VCaP (cell line): ENCODE measurements at regions not wholly inside any gene's neighbourhood (a gene's known extent, or its start where the extent isn't known, plus 50 kb on each side); places are given as distances from the start of the nearest gene placed in this dataset.
"Not testable (repeated sequence)": the region's sequence is repeated elsewhere in the genome, so short reads cannot be mapped to it uniquely, and the experiment has no call there.

Experiments
- H3K27ac ChIP-seq: fragments of 450-650 bp; 2 replicates; pipeline ENCODE4 v1.5.1; 2017
- TF ChIP-seq, protein P1 (sequence below): fragments of 450-650 bp; conservative IDR thresholded peaks from 2 replicates; pipeline ENCODE4 v1.5.1; 2017; ENCODE audit warnings: mild to moderate bottlenecking, moderate library complexity

DNA sequence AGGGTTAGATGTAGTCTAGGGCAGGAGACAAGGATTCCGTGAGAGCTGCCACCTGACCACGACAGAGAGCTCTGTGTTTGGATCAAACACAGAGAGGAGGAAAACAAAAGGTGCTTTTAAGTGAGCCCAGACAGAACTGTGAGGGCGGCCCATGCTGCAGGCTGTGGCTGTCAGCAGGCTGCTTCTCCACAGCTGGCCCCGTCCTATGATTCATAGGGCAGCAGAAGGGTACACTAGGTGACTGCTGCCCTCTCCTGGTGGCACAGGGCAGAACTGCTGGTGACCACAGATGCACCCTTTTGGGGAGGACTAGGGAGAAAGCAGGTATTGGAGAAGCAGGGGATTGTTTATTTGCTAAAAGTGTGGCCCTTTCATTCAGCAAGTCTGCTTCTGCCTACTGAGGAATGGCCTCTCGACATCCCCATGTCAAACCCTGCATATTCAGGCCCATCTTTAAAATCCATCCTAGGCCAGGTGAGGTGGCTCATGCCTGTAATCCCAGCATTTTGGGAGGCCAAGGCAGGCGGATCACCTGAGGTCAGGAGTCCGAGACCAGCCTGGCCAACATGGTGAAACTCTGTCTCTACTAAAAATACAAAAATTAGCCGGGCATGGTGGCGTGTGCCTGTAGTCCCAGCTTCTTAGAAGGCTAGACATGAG, 234.4 kb upstream of the FRG2C start:
- not testable (repeated sequence) for H3K27ac ChIP-seq
- TF ChIP-seq, protein P1, sequence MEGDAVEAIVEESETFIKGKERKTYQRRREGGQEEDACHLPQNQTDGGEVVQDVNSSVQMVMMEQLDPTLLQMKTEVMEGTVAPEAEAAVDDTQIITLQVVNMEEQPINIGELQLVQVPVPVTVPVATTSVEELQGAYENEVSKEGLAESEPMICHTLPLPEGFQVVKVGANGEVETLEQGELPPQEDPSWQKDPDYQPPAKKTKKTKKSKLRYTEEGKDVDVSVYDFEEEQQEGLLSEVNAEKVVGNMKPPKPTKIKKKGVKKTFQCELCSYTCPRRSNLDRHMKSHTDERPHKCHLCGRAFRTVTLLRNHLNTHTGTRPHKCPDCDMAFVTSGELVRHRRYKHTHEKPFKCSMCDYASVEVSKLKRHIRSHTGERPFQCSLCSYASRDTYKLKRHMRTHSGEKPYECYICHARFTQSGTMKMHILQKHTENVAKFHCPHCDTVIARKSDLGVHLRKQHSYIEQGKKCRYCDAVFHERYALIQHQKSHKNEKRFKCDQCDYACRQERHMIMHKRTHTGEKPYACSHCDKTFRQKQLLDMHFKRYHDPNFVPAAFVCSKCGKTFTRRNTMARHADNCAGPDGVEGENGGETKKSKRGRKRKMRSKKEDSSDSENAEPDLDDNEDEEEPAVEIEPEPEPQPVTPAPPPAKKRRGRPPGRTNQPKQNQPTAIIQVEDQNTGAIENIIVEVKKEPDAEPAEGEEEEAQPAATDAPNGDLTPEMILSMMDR, result peak; percentile 87

DNA sequence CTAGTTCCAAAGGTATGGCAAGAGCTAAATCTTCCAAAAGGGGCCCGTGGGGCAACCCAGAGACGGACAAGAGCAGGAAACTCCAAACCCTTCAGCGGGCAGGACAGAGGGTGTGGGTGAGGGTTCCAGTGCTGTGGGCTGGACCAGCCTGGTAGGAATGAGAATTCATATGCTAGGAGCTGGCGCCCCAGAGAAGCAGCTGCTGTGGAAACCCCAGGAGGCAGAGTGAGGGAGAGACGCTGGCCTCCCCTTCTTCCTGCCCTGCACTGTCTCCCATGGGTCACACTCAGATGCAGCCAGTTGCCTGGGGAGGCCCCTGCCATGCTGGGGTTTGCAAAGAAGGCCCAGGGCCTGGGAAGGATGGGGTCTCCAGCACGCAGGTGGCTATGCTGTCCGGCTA, 233.7 kb upstream of the FRG2C start:
- H3K27ac ChIP-seq, result not testable (repeated sequence)

DNA sequence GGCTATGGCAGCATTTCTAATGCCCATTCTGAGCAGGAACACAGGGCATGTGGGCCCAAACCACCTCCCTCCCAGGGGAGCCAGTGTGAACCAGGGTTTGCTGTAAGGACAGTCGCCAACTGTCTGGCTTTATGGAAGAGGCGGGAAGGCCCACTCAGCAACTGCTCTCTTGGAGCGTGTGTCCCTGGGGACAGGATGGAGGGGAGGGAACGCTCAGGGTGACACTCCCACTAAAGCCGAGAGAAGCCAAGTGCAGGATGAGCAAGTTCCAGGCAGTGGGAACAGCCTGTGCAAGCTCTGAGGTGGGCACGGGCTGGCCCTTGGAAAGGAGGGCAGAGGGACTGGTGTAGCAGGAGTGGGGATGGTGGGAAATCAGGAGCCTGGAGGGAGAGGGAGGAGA, 233.0 kb upstream of the FRG2C start:
- H3K27ac ChIP-seq, result not testable (repeated sequence)

DNA sequence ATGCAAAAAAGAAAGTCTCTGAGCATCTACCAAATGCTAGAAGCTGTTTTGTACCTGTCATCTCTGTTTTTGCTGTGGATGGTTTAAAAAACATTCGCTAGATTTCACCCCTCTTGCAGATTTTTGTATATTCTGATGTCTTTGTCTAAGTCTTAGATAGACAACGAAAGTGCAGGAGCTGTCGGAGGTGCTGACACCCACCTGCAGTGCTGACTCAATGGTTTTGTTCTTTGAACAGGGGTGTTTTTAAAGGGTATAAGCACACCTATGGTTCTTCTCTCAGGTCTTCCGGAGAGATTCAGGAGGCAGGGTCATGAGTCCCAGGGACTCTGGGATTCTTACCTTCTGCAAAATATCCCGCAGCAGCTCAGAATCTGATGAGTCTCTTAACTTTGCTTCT, 231.7 kb upstream of the FRG2C start:
- H3K27ac ChIP-seq, result not testable (repeated sequence)

DNA sequence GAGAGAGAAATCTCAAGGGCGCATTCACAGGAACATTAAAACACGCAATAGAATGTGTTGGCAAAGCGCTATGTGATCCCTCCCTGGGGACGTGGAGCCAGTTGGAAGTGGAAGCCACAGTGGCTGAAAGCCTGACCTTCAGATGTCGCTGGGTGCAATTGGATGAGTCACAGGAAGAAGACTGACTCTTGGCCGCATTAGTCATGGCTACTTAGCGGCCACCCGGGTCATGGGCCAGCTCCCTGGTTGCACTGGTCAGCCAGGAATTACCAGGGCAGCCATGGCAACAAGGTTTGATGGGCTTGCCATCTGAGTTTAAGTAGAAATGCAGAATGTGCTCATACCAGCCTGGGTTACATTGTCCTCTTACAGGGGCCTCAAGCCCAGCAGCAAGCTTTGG, 231.2 kb upstream of the FRG2C start:
- not testable (repeated sequence) for H3K27ac ChIP-seq

DNA sequence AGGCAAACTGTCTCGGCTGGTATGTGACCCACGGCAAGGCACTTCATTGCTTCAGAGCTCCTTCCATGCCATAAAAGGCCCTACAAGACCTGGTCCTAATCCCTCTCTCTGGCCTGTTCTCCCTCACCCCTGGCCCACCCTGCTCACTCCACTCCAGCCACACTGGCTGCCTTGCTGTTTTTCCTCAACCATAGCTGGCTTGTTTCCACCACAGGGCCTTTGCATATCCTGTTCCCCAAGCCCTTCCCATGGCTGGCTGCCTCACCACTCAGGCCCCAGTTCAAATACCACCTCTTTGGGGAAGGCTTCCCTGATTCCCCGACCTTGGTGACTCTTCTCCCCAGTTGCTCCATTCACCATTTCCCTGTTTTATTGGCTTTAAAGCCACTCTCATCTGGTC, 230.8 kb upstream of the FRG2C start:
- H3K27ac ChIP-seq, result not testable (repeated sequence)

DNA sequence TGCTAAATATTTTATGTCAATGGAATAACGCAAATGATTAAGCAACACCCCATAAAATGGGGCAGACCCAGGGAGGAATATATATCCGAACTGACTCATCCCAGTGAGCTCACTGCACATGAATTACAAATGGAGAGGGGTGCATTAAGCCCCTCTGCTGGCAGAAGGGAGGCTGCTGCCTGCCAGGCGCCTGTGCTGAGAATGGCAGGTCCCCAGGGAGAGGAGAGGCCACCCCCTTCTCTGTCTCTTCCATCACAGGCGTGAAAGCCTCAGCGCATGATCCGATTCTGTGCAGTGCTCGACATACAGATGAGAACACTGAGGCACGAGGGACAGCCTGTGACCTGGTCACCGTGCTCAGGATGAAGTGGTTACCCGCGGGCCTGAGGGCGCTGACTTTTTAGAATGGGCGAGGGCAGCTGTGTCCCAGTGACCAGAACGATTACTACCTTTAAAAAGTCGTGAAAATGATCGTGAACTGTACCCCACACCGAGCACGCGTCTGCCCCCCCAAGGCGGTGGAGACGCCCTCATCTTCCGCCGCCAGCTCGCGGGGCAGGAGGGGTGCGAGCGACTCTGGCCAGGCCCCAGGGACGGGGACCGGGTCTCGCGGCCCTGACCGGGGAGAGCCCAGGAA, 229.7 kb upstream of the FRG2C start:
- peak overlapping the region; percentile 56 for H3K27ac ChIP-seq

DNA sequence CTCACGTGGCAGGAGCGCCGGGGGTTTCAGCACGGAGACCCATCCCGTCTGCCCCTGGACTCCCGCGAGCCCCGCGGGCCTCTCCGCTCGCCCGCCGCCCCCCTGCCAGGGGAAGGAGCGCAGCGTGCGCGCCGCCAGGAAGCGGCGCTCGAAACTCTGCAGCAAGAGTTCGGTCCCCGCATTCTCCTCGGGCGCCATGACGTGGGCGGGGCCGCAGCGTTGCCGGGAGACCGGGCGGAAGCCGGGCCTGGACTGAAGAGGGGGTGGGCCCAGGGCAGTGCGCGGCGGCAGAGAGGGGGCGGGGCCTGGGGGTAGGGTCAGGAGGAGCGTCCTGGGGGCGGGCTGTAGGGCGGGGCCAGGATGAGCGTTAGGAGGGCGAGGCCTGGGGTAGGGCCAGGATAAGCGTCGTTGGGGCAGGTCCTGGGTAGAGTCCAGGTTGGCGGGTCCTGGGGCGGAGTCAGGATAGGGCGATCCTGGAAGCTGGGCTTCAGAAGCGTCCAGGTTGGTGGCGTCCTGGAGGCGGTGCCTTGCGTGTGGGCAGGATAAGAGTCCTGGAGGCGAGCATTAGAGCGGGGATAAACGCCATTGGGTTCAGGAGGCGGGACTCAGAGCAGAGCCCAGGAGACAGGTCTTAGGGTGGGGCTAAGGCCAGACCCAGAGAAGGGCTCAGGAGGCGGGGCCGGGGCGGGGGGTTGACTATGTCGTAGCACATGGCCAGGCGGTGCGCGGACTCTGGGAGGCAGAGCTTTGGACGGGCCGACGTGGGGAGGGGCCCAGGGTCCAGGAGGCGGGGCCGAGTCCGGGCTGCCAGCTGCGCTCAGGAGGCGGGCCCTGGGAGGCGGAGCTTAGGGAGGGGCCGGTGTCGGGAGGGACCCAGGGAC, 229.0 kb upstream of the FRG2C start:
- H3K27ac ChIP-seq, result peak overlapping the region; percentile 56

DNA sequence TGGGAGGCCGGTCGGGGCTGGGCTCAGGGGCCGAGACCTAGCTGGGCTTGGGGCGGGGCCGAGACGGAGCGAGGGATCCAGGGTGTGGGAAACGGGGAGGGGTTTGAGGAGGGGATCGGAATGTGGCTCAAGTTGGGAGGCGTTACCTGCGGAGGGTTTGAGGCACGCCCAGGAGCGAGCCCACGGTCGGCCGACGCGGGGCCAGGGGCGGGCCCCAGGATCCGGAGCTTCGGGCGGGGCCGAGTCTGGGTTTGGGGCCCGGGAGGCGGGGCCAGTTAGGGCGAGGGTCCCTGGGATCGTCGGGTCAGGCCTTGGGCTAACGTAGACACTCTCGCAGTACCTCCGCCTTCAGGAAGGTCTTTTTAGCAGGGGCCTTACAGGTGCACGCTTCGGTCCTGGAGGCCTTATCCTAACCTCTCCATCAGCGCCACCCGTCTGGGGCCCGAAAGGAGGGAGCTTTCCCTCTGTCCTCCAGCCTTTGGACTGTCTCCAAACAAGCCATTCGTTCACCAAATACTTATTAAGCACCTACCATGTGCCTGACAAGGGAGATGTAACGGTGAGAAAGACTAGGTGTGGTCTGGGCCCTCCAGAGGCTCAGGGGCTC, 228.2 kb upstream of the FRG2C start:
- peak overlapping the region; percentile 56 for H3K27ac ChIP-seq

DNA sequence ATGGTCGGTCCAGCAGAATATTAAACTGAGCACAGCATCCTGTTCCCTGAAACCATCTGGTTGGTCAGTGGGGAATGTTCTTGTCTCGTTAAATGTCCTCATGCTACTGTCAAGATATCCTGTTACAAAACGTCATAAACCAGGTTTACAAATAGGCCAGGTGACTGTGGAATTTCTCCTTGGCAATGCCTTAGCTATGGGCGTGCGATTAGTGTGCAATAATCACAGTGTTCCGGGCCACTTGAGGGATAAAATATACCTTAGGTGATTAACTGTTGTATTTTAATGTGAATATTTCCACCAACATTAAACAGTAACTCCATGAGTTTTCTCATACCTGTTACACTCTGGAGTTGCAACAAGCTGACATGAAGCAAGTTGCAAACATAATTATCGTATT, 223.1 kb upstream of the FRG2C start:
- not testable (repeated sequence) for H3K27ac ChIP-seq

DNA sequence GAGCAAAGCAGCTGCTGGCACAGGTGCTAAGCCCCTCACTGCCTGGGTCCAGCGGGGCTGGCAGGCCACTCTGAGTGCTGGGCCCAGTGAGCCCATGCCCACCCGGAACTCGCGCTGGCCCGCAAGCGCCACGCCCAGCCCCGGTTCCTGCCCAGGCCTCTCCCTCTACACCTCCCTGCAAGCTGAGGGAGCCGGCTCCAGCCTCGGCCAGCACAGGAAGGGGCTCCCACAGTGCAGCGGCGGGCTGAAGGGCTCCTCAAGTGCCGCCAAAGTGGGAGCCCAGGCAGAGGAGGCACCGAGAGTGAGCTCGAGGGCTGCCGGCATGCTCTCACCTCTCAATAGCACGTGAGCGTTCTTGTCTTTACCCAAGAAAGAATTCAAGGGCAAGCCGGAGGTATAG, 219.5 kb upstream of the FRG2C start:
- H3K27ac ChIP-seq, result not testable (repeated sequence)

DNA sequence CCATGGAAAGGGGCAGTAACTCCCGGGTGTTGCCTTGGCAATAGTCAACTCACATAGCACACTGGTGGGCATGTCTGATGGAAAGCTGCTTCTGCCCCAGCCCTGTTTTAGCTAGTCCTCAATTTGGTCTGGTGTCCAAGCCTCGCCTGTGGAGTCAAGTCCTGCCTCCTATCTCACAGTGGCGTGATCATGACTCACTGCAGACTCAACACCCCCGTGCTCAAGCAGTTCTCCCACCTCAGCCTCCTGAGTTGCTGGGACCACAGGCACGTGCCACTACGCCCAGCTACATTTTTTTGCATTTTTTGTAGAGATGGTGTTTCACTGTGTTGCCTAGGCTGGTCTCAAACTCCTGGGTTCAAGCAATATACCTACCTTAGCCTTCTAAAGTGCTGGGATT, 218.9 kb upstream of the FRG2C start:
- not testable (repeated sequence) for H3K27ac ChIP-seq

DNA sequence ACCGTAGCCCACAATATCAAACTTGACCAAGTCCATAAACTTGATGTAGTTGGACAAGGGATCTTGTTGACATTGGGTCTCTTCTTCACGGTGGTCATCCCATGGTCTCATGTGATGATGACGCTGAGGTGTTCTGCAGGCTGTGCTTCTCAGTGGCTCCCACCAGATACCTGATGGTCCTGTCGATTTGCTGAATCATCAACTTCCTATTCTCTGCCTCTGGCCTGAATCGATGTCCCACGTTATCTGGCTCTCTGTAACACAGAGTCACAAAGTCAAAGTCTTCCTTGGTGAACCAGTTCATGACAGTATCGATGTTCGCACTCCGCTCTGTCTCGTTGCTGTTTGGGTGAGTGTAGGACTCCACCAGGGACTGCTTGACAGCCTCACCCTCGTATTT, 217.2 kb upstream of the FRG2C start:
- not testable (repeated sequence) for H3K27ac ChIP-seq

DNA sequence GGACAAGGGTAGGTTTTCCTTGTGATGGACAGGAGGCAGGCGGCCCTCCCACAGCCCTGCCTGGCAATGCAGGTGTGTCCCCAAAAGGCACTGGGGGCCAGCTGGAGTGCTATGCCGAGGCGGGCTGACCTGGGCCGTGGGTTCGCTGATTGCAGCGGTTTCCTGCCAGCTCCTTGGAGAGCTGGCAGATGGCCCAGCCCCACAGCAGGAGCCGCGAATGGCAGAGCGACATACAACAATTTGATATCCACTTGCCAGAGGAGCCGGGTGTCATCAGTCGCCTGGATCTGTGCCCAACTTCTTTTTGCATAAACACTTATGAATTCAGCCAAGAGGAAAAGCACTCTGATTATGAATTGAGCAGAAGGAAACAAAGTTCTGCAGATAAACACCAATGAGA, 210.8 kb upstream of the FRG2C start:
- H3K27ac ChIP-seq, result peak overlapping the region; percentile 2; the same call in 1 of the 2 replicates

DNA sequence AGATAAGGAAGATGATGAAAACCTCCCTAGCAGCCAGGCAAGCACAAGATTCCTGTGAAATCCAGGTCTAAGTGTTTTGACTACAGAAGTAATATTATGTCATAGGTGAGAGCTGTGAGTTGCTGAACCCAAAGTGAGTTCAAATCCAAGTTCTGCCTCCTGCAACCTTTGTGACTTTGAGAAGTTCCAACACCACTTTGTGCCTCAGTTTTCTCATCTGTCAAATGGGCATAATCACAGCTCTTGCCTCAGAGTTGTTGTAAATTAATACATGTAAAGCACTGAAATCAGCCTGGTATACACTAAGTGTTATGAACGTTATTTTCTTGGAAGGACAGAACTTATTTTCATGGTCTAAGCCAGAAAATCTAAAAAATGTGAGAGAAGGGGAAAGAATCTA, 210.3 kb upstream of the FRG2C start:
- H3K27ac ChIP-seq, result peak overlapping the region; percentile 2; the same call in 1 of the 2 replicates

DNA sequence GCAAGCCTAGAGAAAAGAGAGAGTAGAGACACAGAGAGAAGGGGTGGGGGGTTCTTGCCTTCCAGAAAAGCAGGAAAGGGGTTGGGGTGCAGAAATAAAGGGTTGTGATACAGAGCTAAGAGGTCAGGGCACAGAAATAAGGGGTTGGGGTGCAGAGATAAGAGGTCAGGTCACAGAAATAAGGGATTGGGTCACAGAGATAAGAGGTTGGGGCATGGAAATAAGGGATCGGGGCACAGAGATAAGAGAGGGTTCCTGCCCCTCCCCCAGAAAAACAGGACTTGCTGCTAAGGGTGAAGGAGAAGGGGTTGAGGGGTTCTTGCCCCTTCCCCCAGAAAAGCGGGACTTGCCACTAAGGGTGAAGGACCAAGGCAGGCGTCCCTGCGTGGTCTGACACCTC, 189.6 kb upstream of the FRG2C start:
- H3K27ac ChIP-seq, result not testable (repeated sequence)

DNA sequence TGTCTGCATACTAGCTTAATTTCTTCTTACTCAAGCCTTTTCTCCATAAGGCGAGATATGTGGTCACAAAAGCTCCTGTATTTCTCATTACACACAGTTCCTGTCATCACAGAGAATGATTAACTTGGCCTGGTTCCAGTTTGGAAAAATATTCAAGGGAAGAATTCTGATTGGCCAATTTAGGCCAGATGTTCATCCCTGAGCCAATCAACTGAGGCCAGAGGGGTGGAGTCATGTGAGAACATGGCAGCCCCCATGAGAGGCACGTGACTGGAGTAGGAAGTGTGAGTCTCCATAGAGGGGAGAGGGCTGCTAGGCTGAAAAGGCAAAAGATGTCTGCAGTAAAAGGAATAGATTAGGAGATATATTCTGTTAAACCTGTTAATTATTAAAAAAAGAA, 167.5 kb upstream of the FRG2C start:
- not testable (repeated sequence) for H3K27ac ChIP-seq

DNA sequence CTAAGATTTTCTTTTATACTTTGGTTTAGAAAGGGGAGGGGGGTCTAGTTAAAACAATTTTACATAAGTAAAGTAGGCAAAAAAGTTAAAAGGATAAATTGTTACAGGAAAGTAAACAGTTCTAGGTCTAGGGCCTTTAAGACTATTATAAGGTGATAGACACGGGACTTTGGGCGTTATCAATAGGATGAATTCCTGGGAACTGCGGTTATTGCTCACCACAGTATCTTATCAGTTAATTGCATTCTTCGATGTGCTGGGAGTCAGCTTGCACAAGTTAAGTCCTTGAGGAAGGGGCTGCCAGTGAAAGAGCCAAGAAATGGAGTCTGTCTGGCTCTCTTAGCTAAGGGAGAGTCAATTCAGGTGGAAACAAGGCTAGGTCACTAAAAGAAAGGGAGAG, 163.8 kb upstream of the FRG2C start:
- not testable (repeated sequence) for H3K27ac ChIP-seq

DNA sequence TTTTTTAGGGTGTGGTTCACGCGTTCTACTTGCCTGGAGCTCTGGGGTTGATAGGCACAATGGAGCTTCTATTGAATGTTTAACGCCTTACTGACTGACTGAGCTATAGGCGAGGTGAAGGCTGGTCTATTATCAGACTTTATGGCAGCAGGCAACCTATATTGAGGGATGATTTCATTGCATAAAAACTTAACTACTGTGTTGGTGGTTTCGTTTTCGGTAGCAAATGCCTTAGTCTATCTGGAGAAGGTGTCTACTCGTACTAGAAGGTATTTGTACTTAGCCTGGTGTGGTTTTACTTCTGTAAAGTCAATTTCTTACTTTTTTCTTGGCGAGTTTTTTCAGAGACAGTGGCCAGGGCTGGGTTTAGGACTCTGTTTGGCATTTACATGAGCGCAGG, 162.0 kb upstream of the FRG2C start:
- H3K27ac ChIP-seq, result not testable (repeated sequence)
